ENCODE measurements at regions not wholly inside any gene's neighbourhood (a gene's known extent, or its start where the extent isn't known, plus 50 kb on each side); places are given as distances from the start of the nearest gene placed in this dataset.

- H3K9me3 ChIP-seq = no peaks in the 10 kb centered on the region
- TF ChIP-seq CTCF (IDR thresholded peaks at IDR 0.05) = no peak
- no peaks in the 10 kb centered on the region for H3K4me1 ChIP-seq
- H3K36me3 ChIP-seq = no peaks in the 10 kb centered on the region
- no peaks in the 10 kb centered on the region for H3K27me3 ChIP-seq
- DNase-seq (ENCODE audit: low spot score) = no peak
- no peak overlapping the region for H3K27ac ChIP-seq
- H3K4me3 ChIP-seq = no peak overlapping the region
Measured at GRCh38 chr11:127458561-127458960, 458.0 kb upstream of the KIRREL3 start.

GRCh38 chr11:127454856-127455255 lies 454.3 kb upstream of the KIRREL3 start:
- no peak for DNase-seq (ENCODE audit: low spot score)
- no peak overlapping the region for H3K27ac ChIP-seq
- peaks cover 0 to 8% of the 10 kb centered on the region in 2 donors for H3K4me1 ChIP-seq
- no peak for TF ChIP-seq CTCF (IDR thresholded peaks at IDR 0.05)
- no peaks in the 10 kb centered on the region for H3K36me3 ChIP-seq
- H3K9me3 ChIP-seq = no peaks in the 10 kb centered on the region
- no peaks in the 10 kb centered on the region for H3K27me3 ChIP-seq
- H3K4me3 ChIP-seq = no peak overlapping the region

GRCh38 chr11:127452533-127452932 lies 452.0 kb upstream of the KIRREL3 start:
- Histone ChIP-seq H3K4me3 (no peak overlapping the region), H3K27ac (no peak overlapping the region), H3K4me1 (peaks cover 0 to 8% of the 10 kb centered on the region in 2 donors), H3K36me3 (no peaks in the 10 kb centered on the region), H3K9me3 (no peaks in the 10 kb centered on the region), H3K27me3 (no peaks in the 10 kb centered on the region)
- no peak for DNase-seq (ENCODE audit: low spot score)
- no peak for TF ChIP-seq CTCF (IDR thresholded peaks at IDR 0.05)

- H3K27me3 ChIP-seq = no peaks in the 10 kb centered on the region
- no peak for TF ChIP-seq CTCF (IDR thresholded peaks at IDR 0.05)
- H3K27ac ChIP-seq = no peak overlapping the region
- no peak overlapping the region for H3K4me3 ChIP-seq
- H3K4me1 ChIP-seq = peaks cover 0 to 8% of the 10 kb centered on the region in 2 donors
- no peaks in the 10 kb centered on the region for H3K9me3 ChIP-seq
- H3K36me3 ChIP-seq = no peaks in the 10 kb centered on the region
- DNase-seq (ENCODE audit: low spot score) = peak; percentile 65
Measured at GRCh38 chr11:127451861-127452260, 451.3 kb upstream of the KIRREL3 start.

GRCh38 chr11:127448101-127448500 lies 447.5 kb upstream of the KIRREL3 start:
- Histone ChIP-seq H3K4me3 (no peak overlapping the region), H3K27ac (no peak overlapping the region), H3K4me1 (peaks cover 0 to 8% of the 10 kb centered on the region in 2 donors), H3K36me3 (no peaks in the 10 kb centered on the region), H3K27me3 (no peaks in the 10 kb centered on the region), H3K9me3 (no peaks in the 10 kb centered on the region)
- no peak for TF ChIP-seq CTCF (IDR thresholded peaks at IDR 0.05)
- no peak for DNase-seq (ENCODE audit: low spot score)

GRCh38 chr11:127445476-127445875 lies 444.9 kb upstream of the KIRREL3 start:
- no peak overlapping the region for H3K27ac ChIP-seq

More at GRCh38 chr11:127445476-127445875, 444.9 kb upstream of the KIRREL3 start:
- H3K27me3 ChIP-seq = no peaks in the 10 kb centered on the region
- H3K9me3 ChIP-seq = no peaks in the 10 kb centered on the region
- no peaks in the 10 kb centered on the region for H3K36me3 ChIP-seq
- H3K4me3 ChIP-seq = no peak overlapping the region
- no peak for DNase-seq (ENCODE audit: low spot score)
- TF ChIP-seq CTCF (IDR thresholded peaks at IDR 0.05) = no peak
- no peaks in the 10 kb centered on the region for H3K4me1 ChIP-seq

Measured in right atrium auricular region (tissue), 2 donors.